HG03108 (cell line): ENCODE measurements at regions not wholly inside any gene's neighbourhood (a gene's known extent, or its start where the extent isn't known, plus 50 kb on each side); places are given as distances from the start of the nearest gene placed in this dataset.
A peak's percentile ranks its signal among the peaks of the same experiment; 100 is the strongest.

ENCODE experiments used
- ATAC-seq: cut with Tn5 transposase; IDR thresholded peaks from one replicate; pipeline ENCODE4 v1.9.1; 2021; ENCODE audit warnings: moderate library complexity; ENCODE audit not compliant: unreplicated experiment

- no peak for ATAC-seq
Measured at GRCh38 chr14:76950055-76951020, 78.2 kb downstream of the IRF2BPL start.

- ATAC-seq, result no peak
Measured at GRCh38 chr14:76948976-76949375, 79.5 kb downstream of the IRF2BPL start.

DNA sequence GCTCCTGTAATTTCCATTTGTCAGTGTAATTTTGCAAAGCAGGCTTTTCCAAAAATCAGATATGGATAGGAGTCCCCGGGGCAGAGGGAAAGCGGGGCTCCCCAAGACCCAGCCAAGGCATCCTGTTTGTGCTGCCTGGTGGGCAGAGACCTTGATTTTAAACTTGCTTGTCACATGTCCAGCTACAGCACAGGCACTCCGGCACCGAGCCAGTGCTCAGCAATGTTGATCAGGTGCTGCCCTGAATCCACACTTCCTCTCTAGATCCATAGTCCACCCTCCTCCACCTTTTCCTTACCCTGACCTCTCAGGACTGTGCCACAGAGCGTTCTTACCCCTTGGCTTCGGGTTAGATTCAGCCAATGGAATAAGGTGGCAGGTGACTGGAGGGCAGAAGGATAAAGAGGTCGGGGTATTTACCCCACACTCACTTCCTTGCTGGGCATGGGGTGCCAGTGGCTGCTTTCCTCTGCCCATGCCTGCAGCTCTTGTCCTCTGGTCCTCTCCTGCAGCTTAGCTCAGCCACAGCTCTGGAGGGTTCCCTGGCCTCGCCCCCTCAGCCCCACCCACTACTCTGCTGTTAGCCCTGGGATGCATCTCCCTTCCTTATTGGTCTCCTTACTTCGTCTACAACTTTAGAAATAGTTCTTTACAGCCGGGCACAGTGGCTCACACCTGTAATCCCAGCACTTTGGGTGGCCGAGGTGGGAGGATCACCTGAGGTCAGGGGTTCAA is 80.1 kb downstream of the IRF2BPL start:
- no peak for ATAC-seq

- ATAC-seq, result no peak
Measured at GRCh38 chr14:76947838-76948184, 80.7 kb downstream of the IRF2BPL start.

DNA sequence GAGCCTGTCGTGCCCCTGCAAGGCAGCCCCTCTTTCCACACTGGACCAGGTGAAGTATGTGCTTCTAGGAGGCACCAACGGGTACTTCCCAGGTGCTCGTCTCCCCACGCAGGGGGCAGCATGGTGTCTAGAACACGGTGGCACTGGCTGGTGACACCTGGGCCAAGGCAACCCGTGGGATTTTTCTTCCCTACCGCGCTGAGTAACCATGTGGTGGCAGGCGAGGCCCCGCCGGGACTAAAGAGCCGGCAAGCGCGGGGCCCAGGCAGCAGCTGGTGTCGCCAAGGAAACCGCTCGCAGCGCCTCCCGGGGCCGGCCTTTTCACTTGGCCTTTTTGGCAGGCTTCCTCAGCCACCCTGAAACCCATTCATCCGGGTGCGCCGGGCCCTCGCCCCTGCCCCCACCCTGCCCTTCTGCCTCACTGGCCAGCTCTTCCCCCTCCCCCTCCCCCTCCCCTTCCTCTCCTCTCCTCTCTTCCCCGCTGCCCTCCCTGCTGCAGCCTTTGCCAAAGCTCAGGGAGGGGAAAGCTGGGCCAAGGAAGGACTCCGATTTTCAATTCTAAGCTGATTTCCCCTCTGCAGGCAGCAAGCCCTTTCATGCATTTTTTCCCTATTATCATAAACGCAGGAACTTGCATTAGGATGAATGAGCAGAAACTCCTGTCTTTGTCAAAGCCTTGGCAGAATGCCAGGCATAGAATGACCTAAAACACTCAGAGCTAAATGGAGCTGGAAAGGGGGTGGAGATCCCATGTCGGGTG is 81.2 kb downstream of the IRF2BPL start:
- ATAC-seq, result peak; percentile 79

DNA sequence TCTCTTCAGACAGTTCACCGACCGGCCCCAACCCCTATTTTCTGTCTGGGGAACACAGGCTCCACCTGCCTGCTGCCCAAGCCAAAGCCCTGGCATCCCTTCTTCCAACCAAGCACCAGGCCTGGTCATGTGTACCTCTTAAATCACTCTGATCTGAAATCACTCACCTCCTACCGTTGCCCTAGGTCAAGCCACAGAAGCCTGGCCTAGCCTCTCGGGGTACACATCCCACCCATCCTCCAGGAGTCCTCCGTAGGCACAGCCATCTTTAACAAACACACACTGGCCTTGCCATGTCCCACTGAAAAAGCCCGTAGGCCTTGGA is 81.8 kb downstream of the IRF2BPL start:
- no peak for ATAC-seq

GRCh38 chr14:76943072-76943471 is 85.4 kb downstream of the IRF2BPL start:
- no peak for ATAC-seq

DNA sequence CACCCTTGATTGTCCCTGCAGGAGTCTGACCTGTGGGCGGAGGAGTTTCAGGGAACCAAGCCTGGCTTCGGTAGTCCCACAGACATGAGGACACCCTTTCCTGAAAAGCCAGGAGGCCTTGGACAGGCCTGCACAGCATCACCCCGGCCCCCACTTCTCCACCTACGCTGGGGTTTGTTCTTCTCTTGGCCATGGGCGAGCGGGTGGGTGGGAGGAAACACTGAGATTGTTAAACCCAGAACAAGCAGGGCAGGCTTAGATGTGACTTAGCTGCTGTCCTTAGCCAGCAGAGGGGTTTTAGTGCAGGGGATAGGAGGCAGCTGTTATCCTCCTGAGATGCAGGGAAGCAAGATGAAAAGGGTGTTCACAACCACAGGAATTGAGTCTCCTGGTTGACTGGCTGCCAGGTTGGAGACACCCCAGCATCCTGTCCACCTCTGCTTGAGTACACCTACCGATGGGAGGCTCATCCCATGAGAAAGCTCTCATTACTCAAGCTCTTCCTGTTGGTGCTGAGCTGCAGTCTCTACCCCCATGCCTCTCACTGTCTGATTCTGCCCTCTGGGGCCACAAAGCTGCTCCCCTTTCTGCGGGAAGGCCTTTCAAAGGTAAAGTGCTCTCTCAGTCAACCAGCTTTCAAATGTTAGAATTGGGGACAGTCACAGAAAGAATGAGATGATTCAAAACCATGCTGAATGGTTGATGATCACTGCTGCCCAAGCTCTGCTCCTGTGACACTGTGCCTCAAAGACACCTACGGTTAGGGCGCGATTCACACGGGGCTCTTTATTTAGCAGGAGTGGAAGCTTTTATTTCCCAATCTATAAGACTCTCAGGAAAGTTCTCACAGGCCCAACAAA is 86.3 kb downstream of the IRF2BPL start:
- ATAC-seq, result no peak

DNA sequence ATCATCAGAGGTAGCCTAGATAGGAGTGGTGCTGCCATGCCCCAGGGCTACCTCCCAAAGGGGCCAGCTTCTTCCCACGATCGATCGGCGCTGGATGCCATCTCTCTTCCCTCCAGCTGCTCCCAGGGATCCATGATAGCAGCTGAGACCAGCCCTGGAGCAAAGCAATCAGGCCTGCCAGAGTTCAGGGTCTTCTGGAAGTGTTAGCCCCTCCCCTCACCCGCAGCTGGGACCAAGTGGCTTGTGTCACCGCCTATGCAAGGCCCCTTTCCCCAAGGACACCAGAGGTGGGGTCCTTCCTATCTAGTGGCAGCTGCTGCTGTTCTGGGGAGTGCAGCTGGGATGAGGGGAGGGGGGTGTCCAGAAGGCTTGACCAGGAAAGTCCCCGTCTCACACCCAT is 87.0 kb downstream of the IRF2BPL start:
- ATAC-seq, result no peak

- no peak for ATAC-seq
Measured at GRCh38 chr14:76940021-76940760, 88.3 kb downstream of the IRF2BPL start.

DNA sequence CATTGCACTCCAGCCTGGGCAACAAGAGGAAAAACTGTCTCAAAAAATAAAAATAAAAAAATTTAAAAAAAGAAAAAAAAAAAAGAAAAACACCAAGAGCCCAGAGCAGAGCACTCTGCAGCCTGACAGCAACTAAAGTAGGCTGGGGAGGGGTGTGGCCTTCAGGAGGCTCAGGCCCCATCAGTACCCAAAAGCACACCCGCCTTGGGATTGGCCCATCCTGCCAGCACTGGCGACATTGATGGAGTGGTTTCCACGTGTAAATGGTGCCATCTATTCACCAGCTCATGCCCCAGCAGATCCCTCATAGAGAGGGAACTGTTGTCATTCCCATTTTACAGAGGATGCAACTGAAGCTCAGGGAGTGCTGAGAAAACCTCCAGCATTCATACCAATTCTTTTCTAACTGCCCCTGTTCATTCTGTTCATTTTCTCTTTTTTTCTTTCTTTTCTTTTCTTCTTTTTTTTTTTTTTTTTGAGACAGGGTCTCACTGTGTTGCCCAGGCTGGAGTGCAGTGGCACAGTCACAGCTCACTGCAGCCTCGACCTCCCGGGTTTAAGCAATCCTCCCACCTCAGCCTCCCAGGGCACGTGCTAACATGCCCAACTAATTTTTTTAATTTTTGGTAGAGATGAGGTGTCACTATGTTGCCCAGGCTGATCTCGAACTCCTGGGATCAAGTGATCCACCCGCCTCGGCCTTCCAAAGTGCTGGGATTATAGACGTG is 89.3 kb downstream of the IRF2BPL start:
- no peak for ATAC-seq

GRCh38 chr14:76938092-76938500 is 90.4 kb downstream of the IRF2BPL start:
- ATAC-seq, result no peak

DNA sequence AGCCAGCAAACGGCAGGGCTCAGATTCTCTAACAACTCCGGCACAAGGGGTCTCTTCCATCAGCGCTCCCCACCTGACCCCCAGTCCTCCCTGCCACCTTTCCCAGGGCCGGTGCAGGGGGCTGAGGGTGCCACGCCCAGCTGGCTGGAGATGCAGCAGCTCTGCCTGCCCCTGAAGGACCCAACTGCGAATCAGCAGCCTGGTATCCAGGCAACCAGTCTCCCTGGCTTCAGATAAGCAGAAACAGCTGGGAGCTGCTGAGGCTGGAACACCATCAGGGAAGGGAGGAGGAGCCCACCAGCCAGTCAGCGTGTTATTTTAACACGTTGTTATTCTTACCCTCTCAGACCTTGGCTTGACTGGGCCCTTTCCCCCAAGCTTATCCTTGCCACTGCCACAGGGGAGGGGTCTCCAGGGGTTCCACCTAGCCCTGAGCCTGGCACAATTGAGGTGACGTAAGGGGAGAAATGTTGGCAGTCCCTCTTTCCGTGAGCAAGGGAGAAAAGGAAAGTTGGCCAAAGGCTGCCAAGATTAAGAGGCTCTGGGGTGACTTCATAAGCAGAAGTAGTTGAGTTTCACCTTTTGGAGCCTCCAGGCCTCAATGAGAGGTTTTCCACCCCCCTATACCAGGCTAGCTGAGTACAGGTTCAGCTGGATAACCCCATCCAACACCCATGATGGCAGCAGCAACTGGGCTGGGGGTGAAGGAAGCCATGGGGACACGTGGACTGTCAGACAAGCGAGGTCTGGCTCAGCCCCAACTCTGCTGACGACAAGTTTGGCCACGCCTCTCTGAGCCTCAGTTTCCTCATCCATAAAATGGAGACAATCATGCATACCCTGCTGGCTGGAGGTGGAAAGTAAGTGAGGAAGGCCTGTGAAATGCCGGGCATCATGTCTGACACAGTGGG is 91.1 kb downstream of the IRF2BPL start:
- ATAC-seq, result no peak

- ATAC-seq, result no peak
Measured at GRCh38 chr14:76936483-76936882, 92.0 kb downstream of the IRF2BPL start.

DNA sequence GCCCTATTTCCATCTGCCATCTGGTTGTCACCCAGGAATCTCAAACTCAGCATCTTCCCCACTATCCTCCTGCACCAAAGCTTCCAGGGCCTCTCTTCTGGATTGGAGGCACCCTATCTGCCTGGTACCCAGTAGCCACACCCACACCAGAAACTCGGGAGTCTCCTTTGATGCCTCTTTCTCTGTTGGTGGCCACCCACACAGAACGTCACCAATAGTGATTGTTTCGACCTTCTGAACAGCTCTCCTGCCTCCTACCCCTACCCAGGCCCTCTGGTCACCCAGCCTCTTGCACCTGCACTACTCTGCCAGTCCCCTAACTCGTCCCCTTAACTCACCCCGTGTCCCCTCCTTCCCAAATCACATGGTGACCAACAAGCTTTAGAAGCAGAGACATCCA is 95.0 kb downstream of the IRF2BPL start:
- no peak for ATAC-seq

DNA sequence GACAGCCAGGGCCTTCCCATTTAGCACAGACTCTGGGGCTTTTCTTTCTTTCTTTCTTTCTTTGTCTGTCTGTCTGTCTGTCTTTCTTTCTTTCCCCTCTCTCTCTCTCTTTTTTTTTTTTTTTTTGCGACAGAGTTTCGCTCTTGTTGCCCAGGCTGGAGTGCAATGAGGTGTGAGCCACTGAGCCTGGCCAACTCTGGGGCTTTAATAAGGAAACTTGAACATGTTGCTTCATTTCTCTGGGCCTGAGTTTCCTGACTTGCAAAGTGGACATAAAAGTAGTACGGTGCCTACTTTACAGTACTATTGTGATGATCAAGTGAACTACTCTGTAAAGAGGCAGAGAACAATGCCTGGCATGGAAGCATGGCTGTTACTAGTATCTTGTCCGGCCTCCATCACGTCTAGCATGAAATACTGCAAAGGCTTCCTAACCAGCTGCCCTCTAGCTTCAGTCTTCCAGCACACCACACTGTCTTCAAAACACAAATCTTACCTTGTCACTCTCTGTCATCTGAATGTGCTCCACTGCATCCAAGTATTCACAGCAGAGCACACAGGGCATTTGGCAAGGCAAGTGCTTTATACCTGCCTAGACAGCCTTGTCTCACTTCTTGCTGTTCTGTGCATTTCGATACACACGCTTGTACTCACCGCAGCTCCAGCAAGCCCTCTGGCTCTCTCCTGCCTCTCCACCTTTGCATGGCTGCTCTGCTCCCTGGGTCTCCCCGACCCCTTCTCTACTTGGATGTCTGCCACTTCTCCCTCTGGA is 96.7 kb downstream of the IRF2BPL start:
- no peak for ATAC-seq

- no peak for ATAC-seq
Measured at GRCh38 chr14:76930549-76930948, 98.0 kb downstream of the IRF2BPL start.

GRCh38 chr14:76929927-76930326 is 98.6 kb downstream of the IRF2BPL start:
- no peak for ATAC-seq
